ENCODE measurements at regions not wholly inside any gene's neighbourhood (a gene's known extent, or its start where the extent isn't known, plus 50 kb on each side); places are given as distances from the start of the nearest gene placed in this dataset.
"Not testable (repeated sequence)": the region's sequence is repeated elsewhere in the genome, so short reads cannot be mapped to it uniquely, and the experiment has no call there.

- Mint-ChIP-seq H3K9me3 (ENCODE audit: insufficient read depth) (no peaks in the 10 kb centered on the region), H3K27me3 (no peaks in the 10 kb centered on the region), H3K4me1 (no peaks in the 10 kb centered on the region), H3K4me3 (no peak overlapping the region), H3K27ac (no peak overlapping the region)
- TF ChIP-seq EZH2 (IDR thresholded peaks at IDR 0.05; ENCODE audit: borderline replicate concordance, insufficient read depth, low read depth, low read length, poor library complexity, severe bottlenecking), result no peak
- TF ChIP-seq CTCF (IDR thresholded peaks at IDR 0.05), result no peak
- WGBS (ENCODE audit: insufficient coverage), result no CpG with 5 or more reads among the region's 2 CpGs
- Histone ChIP-seq H4K20me1 (ENCODE audit: control insufficient read depth, insufficient read depth, low read length, poor library complexity, severe bottlenecking) (no peaks in the 10 kb centered on the region), H3K27me3 (replicated peaks in 1 of 4; ENCODE audit: control extremely low read depth in 1 of 4, control insufficient read depth in 3 of 4, insufficient read depth in 4 of 4, low read length in 3 of 4) (no peaks in the 10 kb centered on the region), H3K9ac (ENCODE audit: low read length) (no peak overlapping the region), H3K36me3 (replicated peaks in 1 of 2; ENCODE audit: control extremely low read depth in 1 of 2, control insufficient read depth in 1 of 2, extremely low read depth in 1 of 2, insufficient read depth in 2 of 2, low read length in 1 of 2) (no peaks in the 10 kb centered on the region), H3K79me2 (ENCODE audit: control insufficient read depth, insufficient read depth, low read length) (no peaks in the 10 kb centered on the region), H3K4me3 (ENCODE audit: control extremely low read depth in 1 of 5, extremely low read depth in 1 of 5, insufficient read depth in 1 of 5, low read depth in 2 of 5, low read length in 4 of 5) (no peak overlapping the region), H3K4me1 (ENCODE audit: control insufficient read depth in 2 of 2, insufficient read depth in 2 of 2, low read length in 2 of 2) (no peaks in the 10 kb centered on the region), H2AFZ (ENCODE audit: insufficient read depth, low read depth, low read length, poor library complexity, severe bottlenecking) (no peak overlapping the region), H3K27ac (ENCODE audit: low read length in 2 of 2) (no peak overlapping the region), H3K4me2 (replicated peaks; ENCODE audit: low read depth, low read length, poor library complexity, severe bottlenecking) (no peak overlapping the region), H3K9me3 (ENCODE audit: control extremely low read depth in 1 of 3, control insufficient read depth in 2 of 3, insufficient read depth in 1 of 3, low read length in 2 of 3) (peaks cover 0 to 8% (median 0%) of the 10 kb centered on the region in 3 donors)
- ChIA-PET CTCF (no interaction called here), POLR2A (no interaction called here)
- ATAC-seq (ENCODE audit: low read depth), result no peak
- no peak for DNase-seq
- intact Hi-C loops (cut with micrococcal nuclease), result no loop called here
Observed at GRCh38 chr1:73452522-73452921, 745.5 kb downstream of the LRRIQ3 start.

GRCh38 chr1:73450668-73451067, 747.3 kb downstream of the LRRIQ3 start:
- H3K27ac ChIP-seq (ENCODE audit: low read length in 2 of 2); H3K4me1 ChIP-seq (ENCODE audit: control insufficient read depth in 2 of 2, insufficient read depth in 2 of 2, low read length in 2 of 2); ATAC-seq (ENCODE audit: low read depth); H4K20me1 ChIP-seq (ENCODE audit: control insufficient read depth, insufficient read depth, low read length, poor library complexity, severe bottlenecking); H3K9ac ChIP-seq (ENCODE audit: low read length); DNase-seq; CTCF ChIA-PET; H3K27me3 ChIP-seq (replicated peaks in 1 of 4; ENCODE audit: control extremely low read depth in 1 of 4, control insufficient read depth in 3 of 4, insufficient read depth in 4 of 4, low read length in 3 of 4); H3K9me3 ChIP-seq (ENCODE audit: control extremely low read depth in 1 of 3, control insufficient read depth in 2 of 3, insufficient read depth in 1 of 3, low read length in 2 of 3); H3K4me3 Mint-ChIP-seq; H3K4me1 Mint-ChIP-seq; H3K9me3 Mint-ChIP-seq (ENCODE audit: insufficient read depth); H3K27me3 Mint-ChIP-seq; H3K79me2 ChIP-seq (ENCODE audit: control insufficient read depth, insufficient read depth, low read length); intact Hi-C loops (cut with micrococcal nuclease); H3K36me3 ChIP-seq (replicated peaks in 1 of 2; ENCODE audit: control extremely low read depth in 1 of 2, control insufficient read depth in 1 of 2, extremely low read depth in 1 of 2, insufficient read depth in 2 of 2, low read length in 1 of 2); H3K27ac Mint-ChIP-seq; H3K4me2 ChIP-seq (replicated peaks; ENCODE audit: low read depth, low read length, poor library complexity, severe bottlenecking); POLR2A ChIA-PET; H3K4me3 ChIP-seq (ENCODE audit: control extremely low read depth in 1 of 5, extremely low read depth in 1 of 5, insufficient read depth in 1 of 5, low read depth in 2 of 5, low read length in 4 of 5); H2AFZ ChIP-seq (ENCODE audit: insufficient read depth, low read depth, low read length, poor library complexity, severe bottlenecking): not testable (repeated sequence)
- WGBS (ENCODE audit: insufficient coverage), result no CpG with 5 or more reads among the region's 2 CpGs

All from B cell (primary cell).